GM12864 (cell line): ENCODE measurements at regions not wholly inside any gene's neighbourhood (a gene's known extent, or its start where the extent isn't known, plus 50 kb on each side); places are given as distances from the start of the nearest gene placed in this dataset.

Source experiments
- DNase-seq: peaks from one replicate; pipeline ENCODE4 v3.0.0-alpha.2; 2011; ENCODE audit warnings: low read depth
- H3K4me3 ChIP-seq: 2 replicates; pipeline ENCODE4 v1.5.1; 2011; ENCODE audit warnings: mild to moderate bottlenecking, low read depth, low read length, control low read depth
- CTCF ChIP-seq: IDR thresholded peaks from 2 replicates; pipeline ENCODE4 v1.5.1; 2011; ENCODE audit warnings: low read depth, mild to moderate bottlenecking, moderate library complexity, low read length, control low read depth, inconsistent platforms; ENCODE audit errors: missing control alignments

- H3K4me3 ChIP-seq, result no peak overlapping the region
- DNase-seq, result no peak
- no peak for TF ChIP-seq CTCF
Measured at GRCh38 chr10:14384915-14385314, 54.2 kb upstream of the FRMD4A start.

GRCh38 chr10:14384116-14384730 lies 53.5 kb upstream of the FRMD4A start:
- TF ChIP-seq CTCF, result no peak
- DNase-seq, result no peak
- H3K4me3 ChIP-seq, result no peak overlapping the region

- no peak for TF ChIP-seq CTCF
- no peak overlapping the region for H3K4me3 ChIP-seq
- DNase-seq, result no peak
Measured at GRCh38 chr10:14383266-14383665, 52.5 kb upstream of the FRMD4A start.

- DNase-seq, result no peak
- no peak for TF ChIP-seq CTCF
- no peak overlapping the region for H3K4me3 ChIP-seq
Measured at GRCh38 chr10:14382531-14382930, 51.8 kb upstream of the FRMD4A start.

- DNase-seq, result peak; percentile 15
- TF ChIP-seq CTCF, result no peak
- H3K4me3 ChIP-seq, result no peak overlapping the region
Measured at GRCh38 chr10:14382022-14382421, 51.3 kb upstream of the FRMD4A start.

GRCh38 chr10:14381475-14381874 lies 50.8 kb upstream of the FRMD4A start:
- no peak for DNase-seq
- no peak overlapping the region for H3K4me3 ChIP-seq
- TF ChIP-seq CTCF, result no peak

GRCh38 chr10:14380746-14381145 lies 50.0 kb upstream of the FRMD4A start:
- no peak overlapping the region for H3K4me3 ChIP-seq
- no peak for DNase-seq
- no peak for TF ChIP-seq CTCF
